Keratinocyte (primary cell): ENCODE measurements at regions not wholly inside any gene's neighbourhood (a gene's known extent, or its start where the extent isn't known, plus 50 kb on each side); places are given as distances from the start of the nearest gene placed in this dataset.

Experiments used
- CTCF ChIP-seq, 3 experiments: IDR thresholded peaks in 1 of 3; conservative IDR thresholded peaks in 1 of 3; optimal IDR thresholded peaks in 1 of 3; 2 replicates in 2 of 3; 3 replicates in 1 of 3; pipeline versions ENCODE3 to v1.5.1; 2011; ENCODE audit warnings: low read length in 3 of 3, mild to moderate bottlenecking in 3 of 3, moderate library complexity in 2 of 3, control low read depth in 1 of 3, inconsistent platforms in 1 of 3; ENCODE audit not compliant: insufficient read depth in 2 of 3; ENCODE audit errors: extremely low read depth in 1 of 3
- EZH2 ChIP-seq: IDR thresholded peaks from one replicate; pipeline ENCODE4 v1.6.1; 2012; ENCODE audit warnings: inconsistent platforms, mild to moderate bottlenecking, low read length, moderate library complexity

GRCh38 chr16:89027281-89027680 is 50.3 kb upstream of the CBFA2T3 start:
- no peak for TF ChIP-seq CTCF (optimal IDR thresholded peaks at IDR 0.05 in 1 of 3, IDR thresholded peaks at IDR 0.05 in 1 of 3, conservative IDR thresholded peaks at IDR 0.05 in 1 of 3; ENCODE audit: extremely low read depth in 1 of 3, insufficient read depth in 2 of 3, low read length in 3 of 3)
- TF ChIP-seq EZH2, result no peak
